IMR-90 (cell line): ENCODE measurements at regions not wholly inside any gene's neighbourhood (a gene's known extent, or its start where the extent isn't known, plus 50 kb on each side); places are given as distances from the start of the nearest gene placed in this dataset.

ENCODE experiments used
- ATAC-seq: fragments of 200-7000 bp; cut with Tn5 transposase; 2 replicates; pipeline ENCODE4 v1.9.1; 2020; ENCODE audit warnings: low read depth, mild to moderate bottlenecking, moderate library complexity
- BruUV-seq: library from RNA; stranded (reverse); fragments of 400-500 nt; replicated peaks from 2 replicates; lab custom pipeline; 2021; lab: Mats Ljungman, UMichigan
- CTCF ChIA-PET: fragments of 300-600 bp; formaldehyde crosslinking; extraction: SDS; loops from one replicate; lab custom pipeline; 2021; ENCODE audit warnings: antibody characterized with exemption; lab: Yijun Ruan, JAX
- POLR2A ChIA-PET: fragments of 300-600 bp; sonication (Branson Sonifier 250); formaldehyde crosslinking; loops from one replicate; lab custom pipeline; 2022; ENCODE audit warnings: antibody characterized with exemption; ENCODE audit not compliant: unreplicated experiment; lab: Charles Lee
- DNase-seq: peaks from one replicate; pipeline ENCODE4 v3.0.0; 2013
- H2AFZ ChIP-seq: replicated peaks from 2 replicates; pipeline ENCODE3; 2013; ENCODE audit warnings: low read length, mild to moderate bottlenecking; ENCODE audit not compliant: poor library complexity
- H2AK5ac ChIP-seq: 2 replicates; pipeline ENCODE4 v1.6.1; 2013; ENCODE audit warnings: low read depth, low read length, inconsistent platforms
- H2AK9ac ChIP-seq: replicated peaks from 2 replicates; pipeline ENCODE3; 2013; ENCODE audit warnings: mild to moderate bottlenecking, low read depth, low read length, moderate library complexity; ENCODE audit not compliant: poor library complexity
- H2BK120ac ChIP-seq: 2 replicates; pipeline ENCODE4 v1.6.1; 2013; ENCODE audit warnings: low read depth, low read length, inconsistent platforms
- H2BK15ac ChIP-seq: 3 replicates; pipeline ENCODE4 v1.6.1; 2013; ENCODE audit warnings: low read depth, low read length, inconsistent platforms
- H2BK20ac ChIP-seq: 2 replicates; pipeline ENCODE4 v1.6.1; 2013; ENCODE audit warnings: low read depth, mild to moderate bottlenecking, inconsistent platforms, low read length, moderate library complexity
- H2BK5ac ChIP-seq: 2 replicates; pipeline ENCODE4 v1.6.1; 2013; ENCODE audit warnings: mild to moderate bottlenecking, low read depth, low read length, inconsistent platforms; ENCODE audit not compliant: poor library complexity, severe bottlenecking
- H3K14ac ChIP-seq: replicated peaks from 2 replicates; pipeline ENCODE4 v1.6.1; 2013; ENCODE audit warnings: low read depth, low read length, inconsistent platforms
- H3K18ac ChIP-seq: 2 replicates; pipeline ENCODE4 v1.6.1; 2013; ENCODE audit warnings: low read depth, low read length, control low read depth
- H3K23ac ChIP-seq: 2 replicates; pipeline ENCODE4 v1.6.1; 2013; ENCODE audit warnings: low read depth, low read length, inconsistent platforms
- H3K27ac ChIP-seq: 2 replicates; pipeline ENCODE4 v1.5.1; 2013; ENCODE audit warnings: mild to moderate bottlenecking, control low read depth, low read length; ENCODE audit not compliant: insufficient read depth
- H3K27me3 ChIP-seq: 2 replicates; pipeline ENCODE4 v1.6.1; 2013; ENCODE audit warnings: low read length; ENCODE audit not compliant: control insufficient read depth, insufficient read depth
- H3K36me3 ChIP-seq: 2 replicates; pipeline ENCODE4 v1.6.1; 2013; ENCODE audit warnings: low read length, mixed read lengths; ENCODE audit not compliant: control insufficient read depth, insufficient read depth
- H3K4ac ChIP-seq: 2 replicates; pipeline ENCODE4 v1.6.1; 2013; ENCODE audit warnings: low read depth, low read length, inconsistent platforms
- H3K4me1 ChIP-seq: 2 replicates; pipeline ENCODE4 v1.6.1; 2013; ENCODE audit warnings: low read length, mixed read lengths; ENCODE audit not compliant: control insufficient read depth, insufficient read depth
- H3K4me2 ChIP-seq: 2 replicates; pipeline ENCODE4 v1.6.1; 2013; ENCODE audit warnings: low read depth, mild to moderate bottlenecking, control low read depth, low read length, moderate library complexity
- H3K4me3 ChIP-seq: 2 replicates; pipeline ENCODE4 v1.5.1; 2013; ENCODE audit warnings: low read depth, mild to moderate bottlenecking, control low read depth, low read length, moderate library complexity; ENCODE audit not compliant: insufficient read depth
- H3K56ac ChIP-seq: 2 replicates; pipeline ENCODE4 v1.6.1; 2013; ENCODE audit warnings: low read length, inconsistent platforms; ENCODE audit not compliant: insufficient read depth; ENCODE audit errors: extremely low read depth
- H3K79me1 ChIP-seq, 2 experiments: 2 replicates each; pipeline ENCODE4 v1.6.1; 2013; ENCODE audit warnings: low read length in 2 of 2, inconsistent platforms in 1 of 2, low read depth in 1 of 2
- H3K9ac ChIP-seq: 2 replicates; pipeline ENCODE4 v1.6.1; 2013; ENCODE audit warnings: low read depth, low read length, control low read depth
- H3K9me1 ChIP-seq: 2 replicates; pipeline ENCODE4 v1.6.1; 2013; ENCODE audit warnings: low read length, inconsistent platforms; ENCODE audit not compliant: insufficient read depth
- H3K9me3 ChIP-seq: 2 replicates; pipeline ENCODE4 v1.6.1; 2013; ENCODE audit warnings: low read length; ENCODE audit not compliant: control insufficient read depth, insufficient read depth
- H4K20me1 ChIP-seq: 2 replicates; pipeline ENCODE4 v1.6.1; 2013; ENCODE audit warnings: low read length, inconsistent platforms; ENCODE audit not compliant: insufficient read depth
- H4K5ac ChIP-seq: 2 replicates; pipeline ENCODE4 v1.6.1; 2013; ENCODE audit warnings: mild to moderate bottlenecking, low read depth, low read length, control low read depth
- H4K8ac ChIP-seq, 2 experiments: 2 replicates each; pipeline ENCODE4 v1.6.1; 2013; ENCODE audit warnings: low read depth in 2 of 2, low read length in 2 of 2, control low read depth in 1 of 2, inconsistent platforms in 1 of 2
- H4K91ac ChIP-seq: 2 replicates; pipeline ENCODE4 v1.6.1; 2013; ENCODE audit warnings: low read depth, low read length, inconsistent platforms; ENCODE audit not compliant: insufficient read depth
- BHLHE40 ChIP-seq: fragments of 150-350 bp; IDR thresholded peaks from 2 replicates; pipeline ENCODE4 v1.6.1; 2016; ENCODE audit warnings: mild to moderate bottlenecking, low read depth, low read length
- CHD1 ChIP-seq: IDR thresholded peaks from 2 replicates; pipeline ENCODE4 v1.6.1; 2012; ENCODE audit warnings: low read depth, low read length, improper control_type of control experiment
- FOS ChIP-seq: fragments of 150-350 bp; IDR thresholded peaks from 2 replicates; pipeline ENCODE4 v1.6.1; 2016; ENCODE audit warnings: low read depth, low read length
- MAFK ChIP-seq: IDR thresholded peaks from 2 replicates; pipeline ENCODE4 v1.6.1; 2012; ENCODE audit warnings: low read depth, low read length, improper control_type of control experiment
- MAZ ChIP-seq: IDR thresholded peaks from 2 replicates; pipeline ENCODE4 v1.6.1; 2012; ENCODE audit warnings: low read depth, mild to moderate bottlenecking, low read length, improper control_type of control experiment, moderate library complexity, borderline replicate concordance
- MXI1 ChIP-seq: IDR thresholded peaks from 2 replicates; pipeline ENCODE4 v1.6.1; 2012; ENCODE audit warnings: low read depth, mild to moderate bottlenecking, low read length, moderate library complexity, borderline replicate concordance
- NFE2L2 ChIP-seq: fragments of 150-350 bp; IDR thresholded peaks from 2 replicates; pipeline ENCODE4 v1.6.1; 2016; ENCODE audit warnings: low read depth, mild to moderate bottlenecking, low read length
- POLR2A ChIP-seq: IDR thresholded peaks from 2 replicates; pipeline ENCODE4 v1.6.1; 2012; ENCODE audit warnings: mild to moderate bottlenecking, low read depth, low read length
- RFX5 ChIP-seq: IDR thresholded peaks from 2 replicates; pipeline ENCODE4 v1.8.0; 2012; ENCODE audit warnings: low read depth, mild to moderate bottlenecking, low read length, moderate library complexity
- WGBS, 2 experiments: methylation state at CpG; one replicate each; pipeline versions ENCODE4 v1.1.5 to v1.1.7; 2013; ENCODE audit warnings: missing lambda C conversion rate in 2 of 2; ENCODE audit not compliant: insufficient read length in 1 of 2; ENCODE audit errors: extremely low coverage in 2 of 2; 5-methylcytosine and 5-hydroxymethylcytosine counted together
- dilution Hi-C: fragments of 300-500 bp; cut with HindIII; formaldehyde crosslinking; loops from one replicate; pipeline ENCODE4 v1.14.3; 2018; ENCODE audit warnings: low sequenced_read_pairs; ENCODE audit not compliant: unreplicated experiment
- in situ Hi-C: fragments of 300-500 bp; cut with MboI; formaldehyde crosslinking; loops from 3 replicates; pipeline ENCODE4 v1.14.3; 2019; ENCODE audit warnings: low sequenced_read_pairs, inconsistent platforms, mixed read lengths
- intact Hi-C: fragments of 100-400 bp; cut with micrococcal nuclease; formaldehyde crosslinking; loops from 2 replicates; pipeline ENCODE4 v1.10.0; 2022
- TF ChIP-seq, protein P1 (sequence below): conservative IDR thresholded peaks from 2 replicates; pipeline ENCODE4 v1.5.1; 2012; ENCODE audit warnings: mild to moderate bottlenecking, low read depth, low read length, improper control_type of control experiment
- TF ChIP-seq, protein P2 (sequence below): fragments of 150-350 bp; IDR thresholded peaks from 2 replicates; pipeline ENCODE4 v1.6.1; 2017; ENCODE audit warnings: mild to moderate bottlenecking, antibody characterized with exemption, low read length, low read depth

DNA sequence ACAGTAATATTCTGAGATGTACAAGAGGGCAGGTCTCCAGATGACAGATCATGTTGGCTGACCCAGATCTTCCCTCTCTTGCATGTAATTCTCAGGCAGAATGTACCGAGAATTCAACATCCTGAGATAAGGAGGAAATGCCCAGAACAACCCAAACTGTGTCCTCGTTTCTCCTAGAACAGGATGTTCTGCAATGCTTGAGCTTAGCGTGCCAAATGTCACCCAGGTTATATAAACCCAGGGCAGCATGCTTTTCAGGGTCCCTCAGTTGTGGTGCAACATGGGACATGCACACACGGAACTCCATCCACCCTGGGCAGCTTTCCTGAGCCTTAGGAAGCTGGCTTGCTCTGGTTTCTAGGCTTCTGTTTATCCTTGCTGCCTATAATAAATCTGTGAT, 102.1 kb upstream of the CMC1 start:
- no peak for DNase-seq
- H3K27ac ChIP-seq, result no peak overlapping the region
- CTCF ChIA-PET, result no interaction called here
- WGBS, 2 experiments, result no CpG with 5 or more reads among the region's 4 CpGs
- H3K23ac ChIP-seq, result no peak overlapping the region
- H4K91ac ChIP-seq, result no peak overlapping the region
- H3K36me3 ChIP-seq, result no peaks in the 10 kb centered on the region
- H3K4me3 ChIP-seq, result no peak overlapping the region
- intact Hi-C loops, result no loop called here
- H4K20me1 ChIP-seq, result no peaks in the 10 kb centered on the region
- H3K4ac ChIP-seq, result no peak overlapping the region
- H3K9ac ChIP-seq, result no peak overlapping the region
- no peak overlapping the region for H2AK5ac ChIP-seq
- H3K56ac ChIP-seq, result no peak overlapping the region
- H3K18ac ChIP-seq, result no peak overlapping the region
- in situ Hi-C loops, result no loop called here
- H3K79me1 ChIP-seq, result no peaks in the 10 kb centered on the region
- no peak for TF ChIP-seq BHLHE40
- no peak for TF ChIP-seq CHD1
- TF ChIP-seq, protein P1, sequence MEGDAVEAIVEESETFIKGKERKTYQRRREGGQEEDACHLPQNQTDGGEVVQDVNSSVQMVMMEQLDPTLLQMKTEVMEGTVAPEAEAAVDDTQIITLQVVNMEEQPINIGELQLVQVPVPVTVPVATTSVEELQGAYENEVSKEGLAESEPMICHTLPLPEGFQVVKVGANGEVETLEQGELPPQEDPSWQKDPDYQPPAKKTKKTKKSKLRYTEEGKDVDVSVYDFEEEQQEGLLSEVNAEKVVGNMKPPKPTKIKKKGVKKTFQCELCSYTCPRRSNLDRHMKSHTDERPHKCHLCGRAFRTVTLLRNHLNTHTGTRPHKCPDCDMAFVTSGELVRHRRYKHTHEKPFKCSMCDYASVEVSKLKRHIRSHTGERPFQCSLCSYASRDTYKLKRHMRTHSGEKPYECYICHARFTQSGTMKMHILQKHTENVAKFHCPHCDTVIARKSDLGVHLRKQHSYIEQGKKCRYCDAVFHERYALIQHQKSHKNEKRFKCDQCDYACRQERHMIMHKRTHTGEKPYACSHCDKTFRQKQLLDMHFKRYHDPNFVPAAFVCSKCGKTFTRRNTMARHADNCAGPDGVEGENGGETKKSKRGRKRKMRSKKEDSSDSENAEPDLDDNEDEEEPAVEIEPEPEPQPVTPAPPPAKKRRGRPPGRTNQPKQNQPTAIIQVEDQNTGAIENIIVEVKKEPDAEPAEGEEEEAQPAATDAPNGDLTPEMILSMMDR, result no peak
- no peak for TF ChIP-seq MAZ
- no peak for TF ChIP-seq MAFK
- TF ChIP-seq, protein P2, sequence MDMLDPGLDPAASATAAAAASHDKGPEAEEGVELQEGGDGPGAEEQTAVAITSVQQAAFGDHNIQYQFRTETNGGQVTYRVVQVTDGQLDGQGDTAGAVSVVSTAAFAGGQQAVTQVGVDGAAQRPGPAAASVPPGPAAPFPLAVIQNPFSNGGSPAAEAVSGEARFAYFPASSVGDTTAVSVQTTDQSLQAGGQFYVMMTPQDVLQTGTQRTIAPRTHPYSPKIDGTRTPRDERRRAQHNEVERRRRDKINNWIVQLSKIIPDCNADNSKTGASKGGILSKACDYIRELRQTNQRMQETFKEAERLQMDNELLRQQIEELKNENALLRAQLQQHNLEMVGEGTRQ, result no peak
- no peak for TF ChIP-seq NFE2L2
- TF ChIP-seq RFX5, result no peak
- TF ChIP-seq POLR2A, result no peak
- no peak for TF ChIP-seq MXI1
- no peak for TF ChIP-seq FOS
- no peak overlapping the region for H2BK15ac ChIP-seq
- H3K9me3 ChIP-seq, result no peaks in the 10 kb centered on the region
- no peaks in the 10 kb centered on the region for H3K4me1 ChIP-seq
- dilution Hi-C loops, result no loop called here
- H2BK120ac ChIP-seq, result no peak overlapping the region
- no peak overlapping the region for H2BK5ac ChIP-seq
- H3K27me3 ChIP-seq, result no peaks in the 10 kb centered on the region
- H4K5ac ChIP-seq, result no peak overlapping the region
- H3K4me2 ChIP-seq, result no peak overlapping the region
- H3K9me1 ChIP-seq, result no peaks in the 10 kb centered on the region
- H2AK9ac ChIP-seq, result no peak overlapping the region
- BruUV-seq, result no TSS peak
- no peak overlapping the region for H2BK20ac ChIP-seq
- POLR2A ChIA-PET, result no interaction called here
- no peak overlapping the region for H3K14ac ChIP-seq
- H4K8ac ChIP-seq, result no peak overlapping the region
- no peak overlapping the region for H2AFZ ChIP-seq
- no peak for ATAC-seq
